ENCODE measurements at regions not wholly inside any gene's neighbourhood (a gene's known extent, or its start where the extent isn't known, plus 50 kb on each side); places are given as distances from the start of the nearest gene placed in this dataset.

DNA sequence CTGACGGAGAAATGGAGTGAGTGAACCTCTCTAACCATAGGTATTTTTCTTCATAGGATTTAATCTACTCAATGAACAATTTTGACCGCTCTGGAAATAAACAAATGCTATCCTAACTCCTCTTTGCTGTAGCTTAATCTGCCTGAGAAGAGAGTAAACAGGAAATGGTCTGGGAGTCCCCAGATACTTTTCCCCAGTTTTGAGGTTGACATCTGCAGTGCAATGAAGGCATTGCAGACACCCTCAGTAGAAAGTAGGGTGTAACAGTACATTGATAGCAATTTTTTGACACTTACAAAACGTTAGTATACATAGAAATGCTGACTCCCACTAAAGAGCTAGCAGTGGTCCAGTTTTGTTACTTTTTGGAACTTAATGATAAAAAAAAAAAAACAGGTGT is 495.9 kb upstream of the FAM241A start:
- H3K4me1 ChIP-seq (ENCODE audit: insufficient read depth, low read length): no peaks in the 10 kb centered on the region
- no peaks in the 10 kb centered on the region for H3K27me3 Mint-ChIP-seq
- no peaks in the 10 kb centered on the region for H3K27me3 ChIP-seq (ENCODE audit: insufficient read depth, low read length, poor library complexity, severe bottlenecking)
- ChIA-PET CTCF (no interaction called here), POLR2A (no interaction called here)
- DNase-seq: no peak
- H3K9me3 Mint-ChIP-seq: peaks cover 0 to 8% (median 4%) of the 10 kb centered on the region in 5 donors
- H3K36me3 ChIP-seq (ENCODE audit: insufficient read depth, low read length): no peaks in the 10 kb centered on the region
- H3K4me3 Mint-ChIP-seq: no peak overlapping the region
- no peak overlapping the region for H3K4me3 ChIP-seq (ENCODE audit: low read length)
- H3K9me3 ChIP-seq (ENCODE audit: low read length): no peaks in the 10 kb centered on the region
- no peaks in the 10 kb centered on the region for H3K4me1 Mint-ChIP-seq
- no peak overlapping the region for H3K27ac ChIP-seq (ENCODE audit: low read depth, low read length)
- no peaks in the 10 kb centered on the region for H3K36me3 Mint-ChIP-seq
- H3K27ac Mint-ChIP-seq: no peak overlapping the region

DNA sequence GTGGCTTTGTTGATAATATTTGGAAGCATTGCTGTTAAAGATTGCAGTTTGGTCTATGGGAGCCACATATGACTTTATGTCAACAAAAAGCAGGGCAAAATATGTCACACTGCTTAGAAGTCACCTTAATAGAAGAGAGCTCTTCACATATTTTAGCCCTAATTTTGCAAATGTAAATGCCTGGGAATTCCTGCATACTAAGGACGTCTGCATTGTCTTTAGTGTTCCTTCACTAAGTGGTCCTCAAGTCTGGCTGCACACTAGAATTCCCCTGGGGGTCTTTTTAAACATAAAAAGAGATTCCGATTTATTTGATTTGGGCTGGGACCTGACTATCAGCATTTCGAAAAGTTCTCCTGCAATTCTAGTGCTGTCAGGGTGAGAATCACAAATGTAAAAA is 495.1 kb upstream of the FAM241A start:
- Histone ChIP-seq H3K4me1 (ENCODE audit: insufficient read depth, low read length) (no peaks in the 10 kb centered on the region), H3K27ac (ENCODE audit: low read depth, low read length) (no peak overlapping the region), H3K36me3 (ENCODE audit: insufficient read depth, low read length) (no peaks in the 10 kb centered on the region), H3K9me3 (ENCODE audit: low read length) (no peaks in the 10 kb centered on the region), H3K4me3 (ENCODE audit: low read length) (no peak overlapping the region), H3K27me3 (ENCODE audit: insufficient read depth, low read length, poor library complexity, severe bottlenecking) (no peaks in the 10 kb centered on the region)
- H3K4me1 Mint-ChIP-seq: no peaks in the 10 kb centered on the region
- no peak overlapping the region for H3K4me3 Mint-ChIP-seq
- no peak overlapping the region for H3K27ac Mint-ChIP-seq
- H3K9me3 Mint-ChIP-seq: peaks cover 0 to 8% (median 4%) of the 10 kb centered on the region in 5 donors
- no peak for DNase-seq
- no peaks in the 10 kb centered on the region for H3K27me3 Mint-ChIP-seq
- ChIA-PET POLR2A (no interaction called here), CTCF (no interaction called here)
- no peaks in the 10 kb centered on the region for H3K36me3 Mint-ChIP-seq

- ChIA-PET CTCF (no interaction called here), POLR2A (no interaction called here)
- Histone ChIP-seq H3K36me3 (ENCODE audit: insufficient read depth, low read length) (no peaks in the 10 kb centered on the region), H3K27ac (ENCODE audit: low read depth, low read length) (no peak overlapping the region), H3K4me3 (ENCODE audit: low read length) (no peak overlapping the region), H3K4me1 (ENCODE audit: insufficient read depth, low read length) (no peaks in the 10 kb centered on the region), H3K9me3 (ENCODE audit: low read length) (no peaks in the 10 kb centered on the region), H3K27me3 (ENCODE audit: insufficient read depth, low read length, poor library complexity, severe bottlenecking) (no peaks in the 10 kb centered on the region)
- H3K4me1 Mint-ChIP-seq: no peaks in the 10 kb centered on the region
- no peaks in the 10 kb centered on the region for H3K36me3 Mint-ChIP-seq
- no peak overlapping the region for H3K27ac Mint-ChIP-seq
- H3K9me3 Mint-ChIP-seq: peaks cover 0 to 8% (median 3%) of the 10 kb centered on the region in 5 donors
- H3K27me3 Mint-ChIP-seq: no peaks in the 10 kb centered on the region
- no peak overlapping the region for H3K4me3 Mint-ChIP-seq
- no peak for DNase-seq
Measured at GRCh38 chr4:111650674-111651086, 494.6 kb upstream of the FAM241A start.

DNA sequence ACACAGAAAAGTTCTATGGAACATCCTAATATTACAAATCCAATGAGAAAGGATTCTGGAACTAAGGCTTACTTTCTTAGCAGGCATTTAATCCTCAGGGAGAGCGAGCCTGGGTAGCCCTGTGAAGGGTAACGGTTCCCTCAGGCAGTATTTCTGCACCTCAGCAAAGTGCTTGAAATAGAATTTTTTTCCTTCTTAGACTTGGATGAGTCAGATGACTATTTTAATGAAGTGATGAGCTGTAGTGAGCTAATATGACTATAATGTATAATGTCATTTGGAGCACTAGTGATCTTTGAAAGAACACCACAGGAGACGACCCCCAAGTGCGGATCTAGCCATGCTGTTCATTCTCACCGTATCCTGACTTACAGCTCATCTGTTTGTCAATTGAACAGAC is 493.0 kb upstream of the FAM241A start:
- ChIA-PET CTCF (no interaction called here), POLR2A (no interaction called here)
- H3K4me1 Mint-ChIP-seq: no peaks in the 10 kb centered on the region
- H3K27me3 ChIP-seq (ENCODE audit: insufficient read depth, low read length, poor library complexity, severe bottlenecking): no peaks in the 10 kb centered on the region
- H3K9me3 ChIP-seq (ENCODE audit: low read length): no peaks in the 10 kb centered on the region
- H3K27ac Mint-ChIP-seq: no peak overlapping the region
- H3K27ac ChIP-seq (ENCODE audit: low read depth, low read length): no peak overlapping the region
- H3K36me3 ChIP-seq (ENCODE audit: insufficient read depth, low read length): no peaks in the 10 kb centered on the region
- peaks cover 0 to 8% (median 3%) of the 10 kb centered on the region in 5 donors for H3K9me3 Mint-ChIP-seq
- H3K4me3 ChIP-seq (ENCODE audit: low read length): no peak overlapping the region
- no peak overlapping the region for H3K4me3 Mint-ChIP-seq
- DNase-seq: no peak
- no peaks in the 10 kb centered on the region for H3K4me1 ChIP-seq (ENCODE audit: insufficient read depth, low read length)
- H3K27me3 Mint-ChIP-seq: no peaks in the 10 kb centered on the region
- H3K36me3 Mint-ChIP-seq: no peaks in the 10 kb centered on the region

DNA sequence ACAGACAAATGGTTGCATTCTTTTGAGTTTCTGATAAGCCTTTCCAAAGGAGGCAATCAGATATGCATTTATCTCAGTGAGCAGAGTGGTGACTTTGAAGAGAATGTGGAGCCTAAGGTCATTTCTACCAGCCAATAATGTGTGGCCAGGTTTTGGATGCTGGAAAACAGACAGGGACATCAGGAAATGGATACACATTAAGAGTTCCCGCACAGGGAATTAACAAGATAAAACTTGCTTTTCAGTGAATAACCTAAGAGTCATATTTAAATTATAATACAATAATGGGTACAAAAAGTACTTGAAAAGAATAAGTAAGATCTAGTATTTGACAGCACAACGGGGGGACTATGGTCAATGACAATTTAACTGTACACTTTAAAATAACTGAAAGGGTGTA is 492.3 kb upstream of the FAM241A start:
- no peak for DNase-seq
- H3K27ac Mint-ChIP-seq: no peak overlapping the region
- H3K27me3 Mint-ChIP-seq: no peaks in the 10 kb centered on the region
- Histone ChIP-seq H3K27me3 (ENCODE audit: insufficient read depth, low read length, poor library complexity, severe bottlenecking) (no peaks in the 10 kb centered on the region), H3K9me3 (ENCODE audit: low read length) (no peaks in the 10 kb centered on the region), H3K27ac (ENCODE audit: low read depth, low read length) (no peak overlapping the region), H3K4me3 (ENCODE audit: low read length) (no peak overlapping the region), H3K36me3 (ENCODE audit: insufficient read depth, low read length) (no peaks in the 10 kb centered on the region), H3K4me1 (ENCODE audit: insufficient read depth, low read length) (no peaks in the 10 kb centered on the region)
- ChIA-PET POLR2A (no interaction called here), CTCF (no interaction called here)
- H3K36me3 Mint-ChIP-seq: no peaks in the 10 kb centered on the region
- no peak overlapping the region for H3K4me3 Mint-ChIP-seq
- no peaks in the 10 kb centered on the region for H3K4me1 Mint-ChIP-seq
- peaks cover 0 to 8% (median 3%) of the 10 kb centered on the region in 5 donors for H3K9me3 Mint-ChIP-seq

GRCh38 chr4:111662496-111662895 is 482.8 kb upstream of the FAM241A start:
- Histone ChIP-seq H3K4me3 (ENCODE audit: low read length) (no peak overlapping the region), H3K36me3 (ENCODE audit: insufficient read depth, low read length) (no peaks in the 10 kb centered on the region), H3K27me3 (ENCODE audit: insufficient read depth, low read length, poor library complexity, severe bottlenecking) (no peaks in the 10 kb centered on the region), H3K9me3 (ENCODE audit: low read length) (no peaks in the 10 kb centered on the region), H3K4me1 (ENCODE audit: insufficient read depth, low read length) (no peaks in the 10 kb centered on the region), H3K27ac (ENCODE audit: low read depth, low read length) (no peak overlapping the region)
- H3K4me3 Mint-ChIP-seq: no peak overlapping the region
- ChIA-PET POLR2A (no interaction called here), CTCF (no interaction called here)
- DNase-seq: no peak
- H3K36me3 Mint-ChIP-seq: no peaks in the 10 kb centered on the region
- H3K4me1 Mint-ChIP-seq: no peaks in the 10 kb centered on the region
- H3K27me3 Mint-ChIP-seq: no peaks in the 10 kb centered on the region
- H3K9me3 Mint-ChIP-seq: peaks cover 0 to 2% (median 0%) of the 10 kb centered on the region in 5 donors
- H3K27ac Mint-ChIP-seq: no peak overlapping the region

- no peaks in the 10 kb centered on the region for H3K4me1 ChIP-seq (ENCODE audit: insufficient read depth, low read length)
- Mint-ChIP-seq H3K27me3 (no peaks in the 10 kb centered on the region), H3K9me3 (peaks cover 0 to 2% (median 0%) of the 10 kb centered on the region in 5 donors), H3K4me3 (no peak overlapping the region), H3K27ac (no peak overlapping the region), H3K36me3 (no peaks in the 10 kb centered on the region), H3K4me1 (no peaks in the 10 kb centered on the region)
- H3K27me3 ChIP-seq (ENCODE audit: insufficient read depth, low read length, poor library complexity, severe bottlenecking): no peaks in the 10 kb centered on the region
- H3K27ac ChIP-seq (ENCODE audit: low read depth, low read length): no peak overlapping the region
- no peaks in the 10 kb centered on the region for H3K36me3 ChIP-seq (ENCODE audit: insufficient read depth, low read length)
- no peak overlapping the region for H3K4me3 ChIP-seq (ENCODE audit: low read length)
- POLR2A ChIA-PET: no interaction called here
- H3K9me3 ChIP-seq (ENCODE audit: low read length): no peaks in the 10 kb centered on the region
- CTCF ChIA-PET: no interaction called here
- no peak for DNase-seq
Measured at GRCh38 chr4:111664308-111664945, 480.8 kb upstream of the FAM241A start.

DNA sequence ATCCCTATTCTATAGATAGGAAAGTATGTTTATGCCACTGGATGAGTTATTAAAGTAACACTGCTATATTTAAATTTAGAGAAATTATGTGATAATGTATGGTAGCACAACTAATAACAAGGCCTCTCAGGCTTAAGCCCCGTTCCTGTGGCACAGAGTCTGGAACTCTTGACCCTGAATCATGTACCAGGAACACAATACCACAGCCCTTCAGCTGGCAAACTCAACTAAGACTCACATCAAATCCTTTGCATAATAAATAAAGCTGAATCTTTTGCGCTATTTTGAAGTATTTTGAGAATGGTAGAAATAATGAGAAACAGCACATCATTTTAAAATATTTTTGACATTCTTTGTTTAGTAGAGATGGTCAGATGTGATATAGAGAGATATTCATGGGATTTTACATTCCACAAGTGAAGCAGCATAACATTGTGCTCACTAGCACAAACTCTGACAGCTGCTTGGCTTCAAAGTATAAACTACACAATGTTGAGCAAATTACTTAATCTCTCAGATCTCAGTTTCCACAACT is 478.4 kb upstream of the FAM241A start:
- no peak overlapping the region for H3K4me3 Mint-ChIP-seq
- no peaks in the 10 kb centered on the region for H3K27me3 Mint-ChIP-seq
- no peaks in the 10 kb centered on the region for H3K36me3 ChIP-seq (ENCODE audit: insufficient read depth, low read length)
- no peaks in the 10 kb centered on the region for H3K36me3 Mint-ChIP-seq
- ChIA-PET POLR2A (no interaction called here), CTCF (no interaction called here)
- no peaks in the 10 kb centered on the region for H3K9me3 ChIP-seq (ENCODE audit: low read length)
- H3K4me1 ChIP-seq (ENCODE audit: insufficient read depth, low read length): no peaks in the 10 kb centered on the region
- no peak overlapping the region for H3K4me3 ChIP-seq (ENCODE audit: low read length)
- no peaks in the 10 kb centered on the region for H3K27me3 ChIP-seq (ENCODE audit: insufficient read depth, low read length, poor library complexity, severe bottlenecking)
- no peak overlapping the region for H3K27ac Mint-ChIP-seq
- no peaks in the 10 kb centered on the region for H3K4me1 Mint-ChIP-seq
- peaks cover 0 to 2% (median 0%) of the 10 kb centered on the region in 5 donors for H3K9me3 Mint-ChIP-seq
- no peak for DNase-seq
- H3K27ac ChIP-seq (ENCODE audit: low read depth, low read length): no peak overlapping the region

DNA sequence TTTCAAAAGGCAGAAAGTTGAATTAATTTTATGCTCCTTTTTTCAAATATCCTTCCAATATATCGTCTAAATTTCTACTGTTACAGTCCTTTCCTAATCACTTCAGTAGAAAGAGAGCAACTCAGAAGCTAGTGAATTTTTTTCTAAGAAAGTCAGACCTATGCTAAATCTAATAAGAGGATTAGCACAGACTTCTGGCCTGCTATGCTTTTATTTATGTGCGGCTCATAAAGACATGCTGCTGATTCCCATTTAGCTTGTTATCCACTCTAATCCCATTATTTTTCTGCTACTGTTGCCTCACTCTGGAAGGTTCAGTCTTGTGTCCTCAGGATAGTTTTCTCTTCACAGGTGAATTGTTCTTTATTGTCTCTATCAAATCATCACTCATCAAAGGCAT is 473.5 kb upstream of the FAM241A start:
- no peaks in the 10 kb centered on the region for H3K4me1 Mint-ChIP-seq
- POLR2A ChIA-PET: no interaction called here

More for the DNA sequence above, 473.5 kb upstream of the FAM241A start:
- no peak overlapping the region for H3K27ac Mint-ChIP-seq
- no peaks in the 10 kb centered on the region for H3K4me1 ChIP-seq (ENCODE audit: insufficient read depth, low read length)
- no peaks in the 10 kb centered on the region for H3K36me3 Mint-ChIP-seq
- no peaks in the 10 kb centered on the region for H3K9me3 ChIP-seq (ENCODE audit: low read length)
- H3K9me3 Mint-ChIP-seq: peaks cover 0 to 11% (median 0%) of the 10 kb centered on the region in 5 donors
- no peaks in the 10 kb centered on the region for H3K36me3 ChIP-seq (ENCODE audit: insufficient read depth, low read length)
- no peak for DNase-seq
- no peaks in the 10 kb centered on the region for H3K27me3 ChIP-seq (ENCODE audit: insufficient read depth, low read length, poor library complexity, severe bottlenecking)
- H3K4me3 Mint-ChIP-seq: no peak overlapping the region
- H3K27ac ChIP-seq (ENCODE audit: low read depth, low read length): no peak overlapping the region
- H3K4me3 ChIP-seq (ENCODE audit: low read length): no peak overlapping the region
- H3K27me3 Mint-ChIP-seq: no peaks in the 10 kb centered on the region
- CTCF ChIA-PET: no interaction called here
